Fibroblast of pulmonary artery (primary cell): ENCODE measurements at regions not wholly inside any gene's neighbourhood (a gene's known extent, or its start where the extent isn't known, plus 50 kb on each side); places are given as distances from the start of the nearest gene placed in this dataset.

Experiments used
- DNase-seq: peaks from one replicate; pipeline ENCODE4 v3.0.0-alpha.2; 2010; ENCODE audit warnings: low read depth
- H3K4me3 ChIP-seq: replicated peaks from 2 replicates; pipeline ENCODE4 v1.5.1; 2011; ENCODE audit warnings: low read depth, mild to moderate bottlenecking, control low read depth, low read length, moderate library complexity
- CTCF ChIP-seq: IDR thresholded peaks from 2 replicates; pipeline ENCODE4 v1.5.1; 2011; ENCODE audit warnings: mild to moderate bottlenecking, control low read depth, low read length, inconsistent platforms; ENCODE audit errors: missing control alignments

GRCh38 chr6:159100395-159101182 is 55.8 kb upstream of the TAGAP start:
- no peak overlapping the region for H3K4me3 ChIP-seq
- TF ChIP-seq CTCF, result no peak
- no peak for DNase-seq

- H3K4me3 ChIP-seq, result no peak overlapping the region
- no peak for DNase-seq
- no peak for TF ChIP-seq CTCF
These were observed 55.2 kb upstream of the TAGAP start for GRCh38 chr6:159099961-159100360.

- DNase-seq, result no peak
- H3K4me3 ChIP-seq, result no peak overlapping the region
- no peak for TF ChIP-seq CTCF
These were observed 54.5 kb upstream of the TAGAP start for GRCh38 chr6:159099276-159099675.

- H3K4me3 ChIP-seq, result no peak overlapping the region
- no peak for TF ChIP-seq CTCF
- no peak for DNase-seq
These were observed 53.9 kb upstream of the TAGAP start for GRCh38 chr6:159098636-159099106.

GRCh38 chr6:159097256-159097655 is 52.5 kb upstream of the TAGAP start:
- no peak for DNase-seq
- H3K4me3 ChIP-seq, result no peak overlapping the region
- TF ChIP-seq CTCF, result no peak

- no peak overlapping the region for H3K4me3 ChIP-seq
- no peak for TF ChIP-seq CTCF
- no peak for DNase-seq
These were observed 50.8 kb upstream of the TAGAP start for GRCh38 chr6:159095616-159096015.
